Activated B cell treated with CpG ODN at 0.5 μM for 24 hours (primary cell): ENCODE measurements at regions not wholly inside any gene's neighbourhood (a gene's known extent, or its start where the extent isn't known, plus 50 kb on each side); places are given as distances from the start of the nearest gene placed in this dataset.

Experiments used
- ATAC-seq: fragments of 200-7000 bp; cut with Tn5 transposase; one replicate; pipeline ENCODE4 v1.10.0; 2021; ENCODE audit warnings: low read depth, mild to moderate bottlenecking, moderate library complexity
- CTCF ChIA-PET: fragments of 350-600 bp; sonication (Branson Sonifier 250); formaldehyde crosslinking; loops from one replicate; lab custom pipeline; 2021; ENCODE audit warnings: antibody characterized with exemption; lab: Charles Lee
- POLR2A ChIA-PET: fragments of 350-600 bp; sonication (Branson Sonifier 250); formaldehyde crosslinking; loops from one replicate; lab custom pipeline; 2021; ENCODE audit warnings: antibody characterized with exemption; lab: Charles Lee
- DNase-seq: peaks from one replicate; pipeline ENCODE4 v3.0.0; 2022
- H3K27ac Mint-ChIP-seq: one replicate; pipeline ENCODE4 v1.8.0; 2020; ENCODE audit warnings: mixed read lengths
- H3K27me3 Mint-ChIP-seq: one replicate; pipeline ENCODE4 v1.8.0; 2021; ENCODE audit warnings: mixed read lengths
- H3K36me3 Mint-ChIP-seq: one replicate; pipeline ENCODE4 v1.8.0; 2021; ENCODE audit warnings: low read depth, mixed read lengths
- H3K4me1 Mint-ChIP-seq: one replicate; pipeline ENCODE4 v1.8.0; 2021; ENCODE audit warnings: mixed read lengths
- H3K4me3 Mint-ChIP-seq: one replicate; pipeline ENCODE4 v1.8.0; 2020; ENCODE audit warnings: mild to moderate bottlenecking, mixed read lengths
- H3K9me3 Mint-ChIP-seq: one replicate; pipeline ENCODE4 v1.8.0; 2020; ENCODE audit warnings: mixed read lengths
- intact Hi-C: fragments of 100-400 bp; cut with micrococcal nuclease; formaldehyde crosslinking; loops from one replicate; pipeline ENCODE4 v1.15.1; 2024
- TF ChIP-seq, protein P1 (sequence below): fragments of 200-600 bp; IDR thresholded peaks from one replicate; pipeline ENCODE4 v1.8.0; 2022; ENCODE audit warnings: antibody characterized with exemption, mild to moderate bottlenecking

DNA sequence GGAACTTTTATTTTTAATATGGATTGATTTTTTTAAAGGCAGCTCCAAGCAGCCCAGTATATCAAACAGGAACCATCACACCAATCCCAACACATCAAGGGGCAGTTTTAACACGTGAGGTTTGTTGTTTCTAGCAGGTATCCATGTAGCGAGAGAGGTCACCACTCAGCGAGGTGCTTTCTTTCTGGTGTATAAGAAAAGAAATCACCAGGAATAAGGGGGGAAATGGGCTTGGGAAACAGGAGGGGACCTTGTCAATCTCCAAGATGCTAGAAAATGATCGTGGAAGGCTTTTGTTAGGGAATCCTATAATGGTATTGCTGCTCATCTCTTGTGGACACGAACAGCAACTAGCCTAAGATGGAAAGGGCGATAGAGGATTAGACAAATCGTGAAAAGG is 402.9 kb upstream of the ATP11B start:
- TF ChIP-seq, protein P1, sequence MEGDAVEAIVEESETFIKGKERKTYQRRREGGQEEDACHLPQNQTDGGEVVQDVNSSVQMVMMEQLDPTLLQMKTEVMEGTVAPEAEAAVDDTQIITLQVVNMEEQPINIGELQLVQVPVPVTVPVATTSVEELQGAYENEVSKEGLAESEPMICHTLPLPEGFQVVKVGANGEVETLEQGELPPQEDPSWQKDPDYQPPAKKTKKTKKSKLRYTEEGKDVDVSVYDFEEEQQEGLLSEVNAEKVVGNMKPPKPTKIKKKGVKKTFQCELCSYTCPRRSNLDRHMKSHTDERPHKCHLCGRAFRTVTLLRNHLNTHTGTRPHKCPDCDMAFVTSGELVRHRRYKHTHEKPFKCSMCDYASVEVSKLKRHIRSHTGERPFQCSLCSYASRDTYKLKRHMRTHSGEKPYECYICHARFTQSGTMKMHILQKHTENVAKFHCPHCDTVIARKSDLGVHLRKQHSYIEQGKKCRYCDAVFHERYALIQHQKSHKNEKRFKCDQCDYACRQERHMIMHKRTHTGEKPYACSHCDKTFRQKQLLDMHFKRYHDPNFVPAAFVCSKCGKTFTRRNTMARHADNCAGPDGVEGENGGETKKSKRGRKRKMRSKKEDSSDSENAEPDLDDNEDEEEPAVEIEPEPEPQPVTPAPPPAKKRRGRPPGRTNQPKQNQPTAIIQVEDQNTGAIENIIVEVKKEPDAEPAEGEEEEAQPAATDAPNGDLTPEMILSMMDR, result no peak
- no peaks in the 10 kb centered on the region for H3K4me1 Mint-ChIP-seq
- no peaks in the 10 kb centered on the region for H3K9me3 Mint-ChIP-seq
- no peak for ATAC-seq
- ChIA-PET POLR2A (no interaction called here), CTCF (no interaction called here)
- intact Hi-C loops, result no loop called here
- no peaks in the 10 kb centered on the region for H3K36me3 Mint-ChIP-seq
- H3K4me3 Mint-ChIP-seq, result no peak overlapping the region
- peaks cover 2% of the 10 kb centered on the region for H3K27me3 Mint-ChIP-seq
- H3K27ac Mint-ChIP-seq, result no peak overlapping the region
- no peak for DNase-seq

DNA sequence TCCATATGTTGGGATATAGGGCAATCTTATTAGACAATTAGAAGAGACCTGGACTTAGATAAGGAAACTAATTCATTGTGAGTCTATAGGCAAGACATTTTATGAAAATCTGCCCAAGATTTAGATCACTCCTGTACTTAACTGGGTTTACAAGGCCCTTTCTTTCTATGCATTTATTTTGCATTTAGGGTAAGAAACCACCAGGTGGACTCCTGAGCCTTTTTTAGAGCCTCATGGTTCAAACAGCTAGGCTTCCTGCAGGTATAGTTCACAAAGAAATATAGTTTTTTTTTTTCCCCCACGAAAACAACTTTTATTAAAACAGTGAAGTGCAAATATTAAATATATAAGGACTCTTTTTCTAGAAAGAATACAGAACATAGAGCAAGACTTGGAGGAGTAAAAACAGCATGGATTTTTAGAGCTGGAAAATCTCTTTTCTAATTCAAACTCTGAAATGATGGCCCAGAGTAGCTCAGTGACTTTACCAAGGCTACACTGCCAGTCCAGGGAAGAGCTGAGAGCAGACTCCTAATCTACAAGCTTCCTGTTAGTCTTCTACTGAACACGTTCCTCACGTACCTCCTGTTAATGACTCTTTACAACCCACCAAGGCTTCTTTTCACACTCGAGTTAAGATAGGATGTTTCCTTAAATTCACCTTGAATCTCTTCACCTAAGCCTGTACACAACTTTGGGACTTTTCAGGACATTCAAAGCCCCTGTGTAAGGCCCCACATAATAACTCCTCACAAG is 400.9 kb upstream of the ATP11B start:
- no peak overlapping the region for H3K4me3 Mint-ChIP-seq
- H3K36me3 Mint-ChIP-seq, result no peaks in the 10 kb centered on the region
- intact Hi-C loops, result loop anchor here (2.0 kb wide), 1 partner anchor 290 kb away; no protein-coding TSS in a partner anchor
- TF ChIP-seq, protein P1, result no peak
- no peak overlapping the region for H3K27ac Mint-ChIP-seq
- CTCF ChIA-PET, result interaction anchor here (0.7 kb wide), 1 partner anchor 291 kb away, joined by 3 read pairs; no protein-coding TSS in a partner anchor
- H3K9me3 Mint-ChIP-seq, result no peaks in the 10 kb centered on the region
- peaks cover 2% of the 10 kb centered on the region for H3K27me3 Mint-ChIP-seq
- no peak for ATAC-seq
- POLR2A ChIA-PET, result no interaction called here
- H3K4me1 Mint-ChIP-seq, result no peaks in the 10 kb centered on the region
- no peak for DNase-seq

DNA sequence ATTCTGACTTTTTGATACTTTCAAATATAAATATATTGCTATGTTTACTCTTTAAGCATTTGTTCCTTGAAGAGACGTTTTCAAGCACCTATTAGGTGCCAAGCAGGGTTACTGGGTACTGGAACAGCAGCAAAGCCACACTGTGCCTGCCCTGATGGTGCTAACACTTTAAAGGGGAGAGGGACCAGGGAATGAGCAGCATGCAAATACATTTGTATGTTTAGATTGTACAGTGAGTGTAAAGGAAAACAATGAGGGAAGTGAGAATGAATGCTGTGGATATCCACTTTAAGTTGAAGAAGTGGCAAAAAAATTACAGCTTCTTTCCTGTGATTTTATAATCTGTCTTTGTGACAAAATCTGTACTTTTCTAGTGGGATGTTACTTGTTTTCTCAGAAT is 400.2 kb upstream of the ATP11B start:
- POLR2A ChIA-PET, result no interaction called here
- intact Hi-C loops, result loop anchor here (2.0 kb wide), 1 partner anchor 290 kb away; no protein-coding TSS in a partner anchor
- no peak overlapping the region for H3K4me3 Mint-ChIP-seq

DNA sequence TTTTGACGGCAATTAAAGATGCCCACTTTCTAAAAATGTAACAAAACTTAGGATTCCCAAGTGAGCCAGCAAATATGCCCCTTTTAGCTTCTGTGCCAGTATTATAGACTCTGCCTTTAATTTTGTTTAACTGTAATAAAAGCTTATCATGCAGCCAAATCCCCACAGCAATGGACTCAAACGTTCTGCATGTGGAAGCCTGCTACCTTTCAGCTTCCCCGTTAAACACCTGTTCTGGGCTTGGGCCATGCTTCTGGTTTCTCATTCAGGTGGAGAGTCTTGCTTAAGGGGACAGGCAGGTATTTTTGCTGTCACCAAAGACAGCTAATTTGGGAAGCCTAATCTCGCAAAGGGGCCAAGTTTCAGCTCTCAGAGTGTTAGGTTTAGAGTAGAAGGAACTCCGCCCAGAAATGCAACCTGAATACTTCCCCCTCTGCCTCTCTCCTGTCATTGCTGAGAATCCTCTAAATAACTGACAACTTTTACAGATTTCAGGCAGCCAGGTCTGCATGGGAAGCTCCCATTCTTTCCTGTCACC is 399.4 kb upstream of the ATP11B start:
- H3K27ac Mint-ChIP-seq, result no peak overlapping the region
- H3K4me1 Mint-ChIP-seq, result no peaks in the 10 kb centered on the region
- H3K9me3 Mint-ChIP-seq, result no peaks in the 10 kb centered on the region
- ChIA-PET POLR2A (no interaction called here), CTCF (no interaction called here)
- H3K36me3 Mint-ChIP-seq, result no peaks in the 10 kb centered on the region
- no peak overlapping the region for H3K4me3 Mint-ChIP-seq
- TF ChIP-seq, protein P1, result no peak
- intact Hi-C loops, result loop anchor here (2.0 kb wide), 1 partner anchor 289 kb away; no protein-coding TSS in a partner anchor
- H3K27me3 Mint-ChIP-seq, result peaks cover 2% of the 10 kb centered on the region
- ATAC-seq (no peak), DNase-seq (no peak)

More for the DNA sequence above, 400.2 kb upstream of the ATP11B start:
- peaks cover 2% of the 10 kb centered on the region for H3K27me3 Mint-ChIP-seq
- ATAC-seq (no peak), DNase-seq (no peak)
- H3K36me3 Mint-ChIP-seq, result no peaks in the 10 kb centered on the region
- CTCF ChIA-PET, result no interaction called here
- TF ChIP-seq, protein P1, result no peak
- no peak overlapping the region for H3K27ac Mint-ChIP-seq
- H3K4me1 Mint-ChIP-seq, result no peaks in the 10 kb centered on the region
- H3K9me3 Mint-ChIP-seq, result no peaks in the 10 kb centered on the region

DNA sequence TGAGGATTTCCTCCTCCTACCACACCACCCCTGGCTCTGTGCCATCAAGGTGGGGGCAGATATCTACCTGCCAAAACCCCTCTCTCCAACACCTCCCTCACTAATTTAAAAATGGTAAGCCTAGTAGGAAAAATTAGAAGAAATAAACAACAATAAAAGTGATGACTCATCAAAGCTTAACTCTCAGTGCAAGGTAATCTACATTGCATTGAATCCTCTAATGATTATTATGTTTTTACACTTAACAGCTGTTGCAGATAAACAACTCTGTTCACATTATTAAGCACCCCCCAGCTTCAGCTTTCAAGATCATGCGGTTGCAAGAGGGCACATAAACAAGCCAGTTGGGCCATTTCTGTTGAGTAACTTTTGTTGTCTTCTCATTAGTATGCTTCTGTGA is 396.1 kb upstream of the ATP11B start:
- no peak for DNase-seq
- TF ChIP-seq, protein P1, result no peak
- POLR2A ChIA-PET, result no interaction called here
- H3K36me3 Mint-ChIP-seq, result no peaks in the 10 kb centered on the region
- no peaks in the 10 kb centered on the region for H3K4me1 Mint-ChIP-seq
- intact Hi-C loops, result no loop called here
- H3K27ac Mint-ChIP-seq, result no peak overlapping the region
- no peak for ATAC-seq
- H3K27me3 Mint-ChIP-seq, result peaks cover 6% of the 10 kb centered on the region
- H3K4me3 Mint-ChIP-seq, result no peak overlapping the region
- CTCF ChIA-PET, result no interaction called here
- peaks cover 2% of the 10 kb centered on the region for H3K9me3 Mint-ChIP-seq
